PC-3 (cell line): ENCODE measurements at regions not wholly inside any gene's neighbourhood (a gene's known extent, or its start where the extent isn't known, plus 50 kb on each side); places are given as distances from the start of the nearest gene placed in this dataset.

Experiments
- ATAC-seq: fragments of 200-7000 bp; cut with Tn5 transposase; 2 replicates; pipeline ENCODE4 v1.9.1; 2020; ENCODE audit warnings: mild to moderate bottlenecking, moderate library complexity
- BruUV-seq: library from RNA; stranded (reverse); fragments of 400-500 nt; replicated peaks from 2 replicates; lab custom pipeline; 2021; lab: Mats Ljungman, UMichigan
- CTCF ChIA-PET: fragments of 300-600 bp; sonication (Branson Sonifier 250); formaldehyde crosslinking; loops from one replicate; lab custom pipeline; 2022; ENCODE audit warnings: antibody characterized with exemption; lab: Charles Lee
- POLR2A ChIA-PET: fragments of 300-600 bp; sonication (Branson Sonifier 250); formaldehyde crosslinking; loops from one replicate; lab custom pipeline; 2022; ENCODE audit warnings: antibody characterized with exemption; ENCODE audit not compliant: unreplicated experiment; lab: Charles Lee
- DNase-seq: peaks from one replicate; pipeline ENCODE4 v3.0.0-alpha.2; 2015
- H2AFZ ChIP-seq: fragments of 300-600 bp; sonication (generic); 2 replicates; pipeline ENCODE4 v1.6.0; 2016; ENCODE audit warnings: antibody characterized with exemption, low read length
- H3F3A ChIP-seq: fragments of 300-600 bp; sonication (generic); one replicate; pipeline ENCODE4 v1.6.0; 2017; ENCODE audit warnings: antibody characterized with exemption, low read length, control low read depth, mild to moderate bottlenecking; ENCODE audit not compliant: unreplicated experiment
- H3K27ac ChIP-seq: fragments of 300-600 bp; sonication (generic); 2 replicates; pipeline ENCODE4 v1.5.1; 2016; ENCODE audit warnings: mild to moderate bottlenecking, low read length
- H3K27me3 ChIP-seq: fragments of 300-600 bp; sonication (generic); 2 replicates; pipeline ENCODE4 v1.6.1; 2016; ENCODE audit warnings: low read length, mixed read lengths
- H3K36me3 ChIP-seq: fragments of 300-600 bp; sonication (generic); 2 replicates; pipeline ENCODE4 v1.6.1; 2016; ENCODE audit warnings: low read depth, mixed run types, low read length, mixed read lengths
- H3K4me1 ChIP-seq: fragments of 300-600 bp; sonication (generic); 2 replicates; pipeline ENCODE4 v1.5.1; 2016; ENCODE audit warnings: low read length; ENCODE audit not compliant: insufficient read depth
- H3K4me2 ChIP-seq: fragments of 300-600 bp; sonication (generic); 2 replicates; pipeline ENCODE4 v1.6.0; 2016; ENCODE audit warnings: low read length
- H3K4me3 ChIP-seq: fragments of 300-600 bp; sonication (generic); 2 replicates; pipeline ENCODE4 v1.5.1; 2016; ENCODE audit warnings: mild to moderate bottlenecking, low read length, mixed read lengths
- H3K79me2 ChIP-seq: fragments of 300-600 bp; sonication (generic); 2 replicates; pipeline ENCODE4 v1.6.1; 2017; ENCODE audit warnings: low read length, mixed read lengths
- H3K9ac ChIP-seq: fragments of 300-600 bp; sonication (generic); 2 replicates; pipeline ENCODE4 v1.6.0; 2016; ENCODE audit warnings: mild to moderate bottlenecking, low read length
- H3K9me2 ChIP-seq: fragments of 300-600 bp; sonication (generic); replicated peaks from 2 replicates; pipeline ENCODE4 v1.6.1; 2016; ENCODE audit warnings: mixed run types, low read length, mixed read lengths
- H3K9me3 ChIP-seq: fragments of 300-600 bp; sonication (generic); 2 replicates; pipeline ENCODE4 v1.6.1; 2016; ENCODE audit warnings: low read length, mixed read lengths
- H4K20me1 ChIP-seq: fragments of 300-600 bp; sonication (generic); 2 replicates; pipeline ENCODE4 v1.6.1; 2016; ENCODE audit warnings: low read length, mixed read lengths
- CTCF ChIP-seq: fragments of 300-600 bp; sonication (generic); conservative IDR thresholded peaks from 2 replicates; pipeline ENCODE4 v1.5.1; 2017; ENCODE audit warnings: antibody characterized with exemption, low read depth, mild to moderate bottlenecking, low read length
- EZH2 ChIP-seq: fragments of 300-600 bp; sonication (generic); IDR thresholded peaks from one replicate; pipeline ENCODE4 v1.6.1; 2017; ENCODE audit warnings: antibody characterized with exemption, mild to moderate bottlenecking, low read length; ENCODE audit not compliant: unreplicated experiment
- EZH2phosphoT487 ChIP-seq: fragments of 300-600 bp; sonication (generic); IDR thresholded peaks from 2 replicates; pipeline ENCODE4 v1.6.1; 2018; ENCODE audit warnings: mild to moderate bottlenecking, antibody characterized with exemption, low read length, borderline replicate concordance
- intact Hi-C: fragments of 100-400 bp; cut with micrococcal nuclease; formaldehyde crosslinking; loops from 2 replicates; pipeline ENCODE4 v1.9.0; 2023

DNA sequence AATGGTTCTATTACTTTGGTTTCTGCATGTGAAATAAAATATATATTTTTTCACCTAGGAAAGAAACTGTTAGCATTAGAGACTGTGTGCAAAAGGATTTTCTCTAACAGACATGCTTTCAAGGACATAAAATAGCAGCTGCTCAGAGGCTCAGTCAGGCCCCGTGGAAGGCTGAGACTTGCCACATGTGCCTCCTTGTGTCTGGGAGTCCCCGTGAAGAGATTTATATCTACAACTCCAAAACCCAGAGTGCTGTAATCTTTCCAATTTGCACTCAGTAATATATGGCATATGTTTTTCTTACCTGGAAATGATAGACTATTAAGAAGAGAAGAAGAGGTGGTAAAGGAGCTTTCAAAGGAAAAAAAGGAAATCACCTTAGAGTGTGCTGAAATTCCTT lies 371.6 kb upstream of the OBI1 start:
- H4K20me1 ChIP-seq = no peaks in the 10 kb centered on the region
- H3K9ac ChIP-seq = no peak overlapping the region
- ATAC-seq (no peak), DNase-seq (no peak)
- H3K79me2 ChIP-seq = no peaks in the 10 kb centered on the region
- H3K36me3 ChIP-seq = no peaks in the 10 kb centered on the region
- no peak overlapping the region for H3K4me3 ChIP-seq
- no peaks in the 10 kb centered on the region for H3F3A ChIP-seq
- no peak overlapping the region for H3K27ac ChIP-seq
- no peaks in the 10 kb centered on the region for H3K9me3 ChIP-seq
- H3K27me3 ChIP-seq = peaks cover 35% of the 10 kb centered on the region
- no peaks in the 10 kb centered on the region for H3K4me1 ChIP-seq
- H3K9me2 ChIP-seq = no peaks in the 10 kb centered on the region
- CTCF ChIA-PET = no interaction called here
- TF ChIP-seq CTCF (no peak), EZH2 (no peak), EZH2phosphoT487 (no peak)
- BruUV-seq = no TSS peak
- POLR2A ChIA-PET = no interaction called here
- H2AFZ ChIP-seq = no peak overlapping the region
- no peak overlapping the region for H3K4me2 ChIP-seq
- intact Hi-C loops = no loop called here

- no peak for TF ChIP-seq EZH2
- TF ChIP-seq CTCF = 0 out of 2 replicates have a peak, but pooled peaks have one; percentile 12
- ChIA-PET CTCF (no interaction called here), POLR2A (no interaction called here)
- no peak overlapping the region for H3K9ac ChIP-seq
- no peak overlapping the region for H2AFZ ChIP-seq
- BruUV-seq = no TSS peak
- H3K9me3 ChIP-seq = no peaks in the 10 kb centered on the region
- H3K9me2 ChIP-seq = no peaks in the 10 kb centered on the region
- no peaks in the 10 kb centered on the region for H4K20me1 ChIP-seq
- ATAC-seq (no peak), DNase-seq (no peak)
- H3K4me1 ChIP-seq = no peaks in the 10 kb centered on the region
- H3K36me3 ChIP-seq = no peaks in the 10 kb centered on the region
- no peaks in the 10 kb centered on the region for H3F3A ChIP-seq
- 0 out of 2 replicates have a peak, but pooled peaks cover 5% of the 10 kb centered on the region for H3K27me3 ChIP-seq
- H3K4me3 ChIP-seq = no peak overlapping the region
- H3K27ac ChIP-seq = no peak overlapping the region
- intact Hi-C loops = no loop called here
- no peaks in the 10 kb centered on the region for H3K79me2 ChIP-seq
- no peak overlapping the region for H3K4me2 ChIP-seq
These were observed 359.2 kb upstream of the OBI1 start for GRCh38 chr13:79018166-79018565.

DNA sequence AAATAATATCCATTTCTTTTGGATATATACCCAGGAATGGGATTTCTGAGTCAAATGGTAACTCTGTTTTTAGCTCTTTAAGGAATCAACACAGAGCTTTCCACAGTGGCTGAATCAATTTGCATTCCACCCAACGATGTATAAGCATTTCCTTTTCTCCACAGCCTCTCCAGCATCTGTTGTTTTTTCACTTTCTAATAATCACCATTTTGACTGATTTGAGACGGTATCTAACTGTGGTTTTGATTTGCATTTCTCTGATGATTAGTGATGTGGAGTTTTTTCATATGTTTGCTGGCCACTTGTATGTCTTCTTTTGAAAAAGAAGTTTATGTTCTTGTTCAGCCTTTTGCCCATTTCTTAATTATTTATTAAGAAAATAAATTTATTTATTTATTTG lies 352.2 kb upstream of the OBI1 start:
- Histone ChIP-seq H3F3A (no peaks in the 10 kb centered on the region), H3K79me2 (no peaks in the 10 kb centered on the region), H3K36me3 (no peaks in the 10 kb centered on the region), H3K4me3 (no peak overlapping the region), H4K20me1 (no peaks in the 10 kb centered on the region), H3K4me1 (no peaks in the 10 kb centered on the region), H3K27me3 (no peaks in the 10 kb centered on the region), H3K9ac (no peak overlapping the region), H3K9me3 (no peaks in the 10 kb centered on the region), H2AFZ (no peak overlapping the region), H3K4me2 (no peak overlapping the region), H3K27ac (no peak overlapping the region), H3K9me2 (no peaks in the 10 kb centered on the region)
- no peak for TF ChIP-seq EZH2
- no peak for TF ChIP-seq EZH2phosphoT487
- no peak for TF ChIP-seq CTCF
- ChIA-PET CTCF (no interaction called here), POLR2A (no interaction called here)
- no peak for ATAC-seq
- intact Hi-C loops = no loop called here
- no TSS peak for BruUV-seq
- DNase-seq = no peak
